ENCODE measurements at regions not wholly inside any gene's neighbourhood (a gene's known extent, or its start where the extent isn't known, plus 50 kb on each side); places are given as distances from the start of the nearest gene placed in this dataset.

GRCh38 chr10:84903320-84903719 lies 574.9 kb downstream of the CCSER2 start:
- H3K27me3 ChIP-seq (ENCODE audit: control insufficient read depth, insufficient read depth, low read length), result no peaks in the 10 kb centered on the region
- no peak overlapping the region for H3K4me3 ChIP-seq (ENCODE audit: low read length)
- no peak overlapping the region for H3K9ac ChIP-seq (ENCODE audit: low read depth, low read length)
- no peaks in the 10 kb centered on the region for H3K4me1 ChIP-seq (ENCODE audit: control insufficient read depth, insufficient read depth, low read length)
- peaks cover 4% of the 10 kb centered on the region for H3K9me3 ChIP-seq (replicated peaks; ENCODE audit: low read length)
- H3K36me3 ChIP-seq (ENCODE audit: insufficient read depth, low read length), result no peaks in the 10 kb centered on the region
- no peak overlapping the region for H3K4me2 ChIP-seq (ENCODE audit: low read length)

DNA sequence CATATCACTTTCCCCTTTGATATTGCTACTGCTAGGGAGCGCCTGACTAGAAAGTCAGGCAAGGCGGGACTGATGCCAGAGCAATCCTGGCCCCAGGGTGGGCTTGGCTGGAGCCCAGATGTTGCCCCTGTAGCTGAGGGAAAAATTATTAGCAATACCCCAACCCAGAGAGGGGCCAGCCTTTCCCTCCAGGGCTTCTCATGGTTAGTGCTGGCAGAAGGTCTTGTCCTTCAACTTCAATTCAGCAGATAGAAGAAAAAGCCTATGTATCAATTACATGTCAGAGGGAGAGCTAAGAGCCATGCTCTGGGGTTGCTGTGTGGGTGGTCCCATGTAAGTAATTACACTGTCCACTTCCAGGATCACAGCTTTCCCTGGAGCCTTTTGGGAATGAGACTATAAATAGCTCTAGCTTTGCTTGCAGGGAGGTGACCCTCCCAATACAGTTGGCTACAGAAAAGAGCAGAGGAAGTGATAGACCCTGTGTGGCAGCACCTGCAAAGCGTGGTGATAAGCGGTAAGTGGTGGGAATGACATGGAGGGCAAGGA lies 579.1 kb downstream of the CCSER2 start:
- Histone ChIP-seq H3K9me3 (replicated peaks; ENCODE audit: low read length) (peaks cover 7% of the 10 kb centered on the region), H3K4me2 (ENCODE audit: low read length) (no peak overlapping the region), H3K4me1 (ENCODE audit: control insufficient read depth, insufficient read depth, low read length) (no peaks in the 10 kb centered on the region), H3K36me3 (ENCODE audit: insufficient read depth, low read length) (no peaks in the 10 kb centered on the region), H3K4me3 (ENCODE audit: low read length) (no peak overlapping the region), H3K27me3 (ENCODE audit: control insufficient read depth, insufficient read depth, low read length) (no peaks in the 10 kb centered on the region), H3K9ac (ENCODE audit: low read depth, low read length) (no peak overlapping the region)

GRCh38 chr10:84908491-84908890 lies 580.1 kb downstream of the CCSER2 start:
- H3K36me3 ChIP-seq (ENCODE audit: insufficient read depth, low read length), result no peaks in the 10 kb centered on the region
- no peak overlapping the region for H3K4me2 ChIP-seq (ENCODE audit: low read length)
- no peak overlapping the region for H3K4me3 ChIP-seq (ENCODE audit: low read length)
- no peak overlapping the region for H3K9ac ChIP-seq (ENCODE audit: low read depth, low read length)
- peaks cover 7% of the 10 kb centered on the region for H3K9me3 ChIP-seq (replicated peaks; ENCODE audit: low read length)
- no peaks in the 10 kb centered on the region for H3K4me1 ChIP-seq (ENCODE audit: control insufficient read depth, insufficient read depth, low read length)
- no peaks in the 10 kb centered on the region for H3K27me3 ChIP-seq (ENCODE audit: control insufficient read depth, insufficient read depth, low read length)

DNA sequence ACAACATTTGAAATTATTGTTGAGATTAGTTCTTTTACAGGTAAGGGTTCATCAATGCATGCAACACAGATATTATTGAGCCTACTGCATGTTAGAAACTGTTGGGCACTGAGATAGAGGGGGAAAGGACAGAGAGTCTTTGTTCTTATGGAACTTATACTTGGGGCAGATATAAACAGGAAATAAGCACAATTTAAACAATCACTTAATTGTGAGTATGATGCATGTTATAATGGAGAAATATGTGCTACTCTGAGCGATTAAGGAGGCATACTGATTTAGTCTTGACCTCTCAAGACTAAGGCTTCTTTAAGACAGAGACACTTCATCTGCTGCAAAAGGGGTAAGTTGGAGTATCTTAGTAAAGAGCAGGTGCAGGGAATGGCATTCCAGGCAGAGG lies 593.3 kb downstream of the CCSER2 start:
- H3K27me3 ChIP-seq (ENCODE audit: control insufficient read depth, insufficient read depth, low read length), result no peaks in the 10 kb centered on the region
- H3K9ac ChIP-seq (ENCODE audit: low read depth, low read length), result no peak overlapping the region
- H3K4me1 ChIP-seq (ENCODE audit: control insufficient read depth, insufficient read depth, low read length), result no peaks in the 10 kb centered on the region
- H3K9me3 ChIP-seq (replicated peaks; ENCODE audit: low read length), result no peaks in the 10 kb centered on the region
- no peaks in the 10 kb centered on the region for H3K36me3 ChIP-seq (ENCODE audit: insufficient read depth, low read length)
- no peak overlapping the region for H3K4me2 ChIP-seq (ENCODE audit: low read length)
- H3K4me3 ChIP-seq (ENCODE audit: low read length), result no peak overlapping the region

- H3K4me2 ChIP-seq (ENCODE audit: low read length), result no peak overlapping the region
- no peaks in the 10 kb centered on the region for H3K27me3 ChIP-seq (ENCODE audit: control insufficient read depth, insufficient read depth, low read length)
- no peaks in the 10 kb centered on the region for H3K9me3 ChIP-seq (replicated peaks; ENCODE audit: low read length)
- no peaks in the 10 kb centered on the region for H3K4me1 ChIP-seq (ENCODE audit: control insufficient read depth, insufficient read depth, low read length)
- H3K4me3 ChIP-seq (ENCODE audit: low read length), result no peak overlapping the region
- no peaks in the 10 kb centered on the region for H3K36me3 ChIP-seq (ENCODE audit: insufficient read depth, low read length)
- H3K9ac ChIP-seq (ENCODE audit: low read depth, low read length), result no peak overlapping the region
Measured at GRCh38 chr10:84924131-84924530, 595.7 kb downstream of the CCSER2 start.

DNA sequence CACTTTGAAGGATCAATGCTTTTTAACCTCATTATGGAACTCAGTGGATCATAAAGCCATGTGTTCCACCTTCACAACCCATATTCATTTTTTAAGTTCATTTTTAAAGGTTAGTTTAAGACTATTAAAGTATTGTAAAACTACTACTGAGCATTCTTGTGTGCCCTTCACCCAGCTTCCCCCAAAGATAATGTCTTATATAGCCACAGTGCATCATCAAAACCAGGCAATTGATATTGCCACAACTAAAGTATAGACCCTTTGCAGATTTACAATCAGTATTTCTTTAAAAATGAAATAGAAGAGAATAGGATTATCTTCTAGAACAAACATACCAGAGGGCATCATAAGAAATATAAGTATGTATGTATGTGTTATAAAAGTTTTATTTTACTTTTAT lies 597.1 kb downstream of the CCSER2 start:
- no peaks in the 10 kb centered on the region for H3K9me3 ChIP-seq (replicated peaks; ENCODE audit: low read length)
- H3K9ac ChIP-seq (ENCODE audit: low read depth, low read length), result no peak overlapping the region
- H3K36me3 ChIP-seq (ENCODE audit: insufficient read depth, low read length), result no peaks in the 10 kb centered on the region
- H3K4me3 ChIP-seq (ENCODE audit: low read length), result no peak overlapping the region
- H3K4me2 ChIP-seq (ENCODE audit: low read length), result no peak overlapping the region
- no peaks in the 10 kb centered on the region for H3K27me3 ChIP-seq (ENCODE audit: control insufficient read depth, insufficient read depth, low read length)
- H3K4me1 ChIP-seq (ENCODE audit: control insufficient read depth, insufficient read depth, low read length), result no peaks in the 10 kb centered on the region

DNA sequence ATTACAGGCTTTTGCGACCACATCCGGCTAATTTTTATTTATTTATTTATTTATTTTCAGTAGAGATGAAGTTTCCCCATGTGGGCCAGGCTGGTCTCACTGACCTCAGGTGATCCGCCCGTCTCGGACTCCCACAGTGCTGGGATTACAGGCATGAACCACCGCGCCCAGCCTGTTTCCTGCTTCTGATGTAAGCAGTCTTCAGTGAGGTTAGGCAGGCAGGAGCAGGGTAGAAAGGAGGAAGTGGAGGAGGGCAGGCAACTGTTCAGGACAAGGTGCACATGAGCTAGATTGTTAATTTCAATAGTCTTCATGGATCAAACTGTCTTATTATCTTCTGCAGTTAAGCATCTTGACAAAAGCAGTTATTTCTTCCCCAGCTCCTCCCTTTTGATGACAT lies 605.0 kb downstream of the CCSER2 start:
- Histone ChIP-seq H3K27me3 (ENCODE audit: control insufficient read depth, insufficient read depth, low read length) (no peaks in the 10 kb centered on the region), H3K4me3 (ENCODE audit: low read length) (no peak overlapping the region), H3K9me3 (replicated peaks; ENCODE audit: low read length) (peaks cover 3% of the 10 kb centered on the region), H3K4me2 (ENCODE audit: low read length) (no peak overlapping the region), H3K36me3 (ENCODE audit: insufficient read depth, low read length) (no peaks in the 10 kb centered on the region), H3K4me1 (ENCODE audit: control insufficient read depth, insufficient read depth, low read length) (no peaks in the 10 kb centered on the region), H3K9ac (ENCODE audit: low read depth, low read length) (no peak overlapping the region)

DNA sequence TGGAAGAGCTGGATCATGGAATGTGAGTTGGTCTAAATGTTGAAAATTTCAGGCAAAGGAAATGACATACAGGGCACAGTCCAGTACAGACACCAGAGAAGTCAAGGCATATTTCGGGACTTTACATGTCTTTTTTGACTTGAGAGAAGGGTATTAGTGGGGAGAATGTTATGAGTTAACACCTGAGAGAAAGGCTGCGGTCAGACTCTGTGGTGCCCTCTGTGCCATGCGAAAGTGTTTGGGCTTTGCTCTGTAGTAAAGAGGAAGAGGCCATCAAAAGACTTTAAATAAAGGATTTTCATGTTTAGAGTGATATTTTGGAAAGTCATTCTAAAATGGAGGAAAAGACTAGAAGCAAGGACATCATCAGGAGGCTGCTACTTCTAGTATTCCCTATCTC lies 607.4 kb downstream of the CCSER2 start:
- H3K9me3 ChIP-seq (replicated peaks; ENCODE audit: low read length), result peaks cover 3% of the 10 kb centered on the region
- H3K4me2 ChIP-seq (ENCODE audit: low read length), result no peak overlapping the region
- no peak overlapping the region for H3K9ac ChIP-seq (ENCODE audit: low read depth, low read length)
- no peaks in the 10 kb centered on the region for H3K27me3 ChIP-seq (ENCODE audit: control insufficient read depth, insufficient read depth, low read length)
- H3K36me3 ChIP-seq (ENCODE audit: insufficient read depth, low read length), result no peaks in the 10 kb centered on the region
- no peak overlapping the region for H3K4me3 ChIP-seq (ENCODE audit: low read length)
- H3K4me1 ChIP-seq (ENCODE audit: control insufficient read depth, insufficient read depth, low read length), result no peaks in the 10 kb centered on the region

GRCh38 chr10:84938117-84938905 lies 609.9 kb downstream of the CCSER2 start:
- H3K4me3 ChIP-seq (ENCODE audit: low read length), result no peak overlapping the region
- no peak overlapping the region for H3K4me2 ChIP-seq (ENCODE audit: low read length)
- H3K4me1 ChIP-seq (ENCODE audit: control insufficient read depth, insufficient read depth, low read length), result no peaks in the 10 kb centered on the region
- H3K9ac ChIP-seq (ENCODE audit: low read depth, low read length), result no peak overlapping the region
- peaks cover 3% of the 10 kb centered on the region for H3K9me3 ChIP-seq (replicated peaks; ENCODE audit: low read length)
- no peaks in the 10 kb centered on the region for H3K36me3 ChIP-seq (ENCODE audit: insufficient read depth, low read length)
- H3K27me3 ChIP-seq (ENCODE audit: control insufficient read depth, insufficient read depth, low read length), result no peaks in the 10 kb centered on the region

GRCh38 chr10:84943541-84943940 lies 615.2 kb downstream of the CCSER2 start:
- no peaks in the 10 kb centered on the region for H3K4me1 ChIP-seq (ENCODE audit: control insufficient read depth, insufficient read depth, low read length)
- H3K4me2 ChIP-seq (ENCODE audit: low read length), result no peak overlapping the region
- no peaks in the 10 kb centered on the region for H3K36me3 ChIP-seq (ENCODE audit: insufficient read depth, low read length)
- peaks cover 6% of the 10 kb centered on the region for H3K9me3 ChIP-seq (replicated peaks; ENCODE audit: low read length)
- H3K9ac ChIP-seq (ENCODE audit: low read depth, low read length), result no peak overlapping the region
- H3K27me3 ChIP-seq (ENCODE audit: control insufficient read depth, insufficient read depth, low read length), result no peaks in the 10 kb centered on the region
- no peak overlapping the region for H3K4me3 ChIP-seq (ENCODE audit: low read length)

DNA sequence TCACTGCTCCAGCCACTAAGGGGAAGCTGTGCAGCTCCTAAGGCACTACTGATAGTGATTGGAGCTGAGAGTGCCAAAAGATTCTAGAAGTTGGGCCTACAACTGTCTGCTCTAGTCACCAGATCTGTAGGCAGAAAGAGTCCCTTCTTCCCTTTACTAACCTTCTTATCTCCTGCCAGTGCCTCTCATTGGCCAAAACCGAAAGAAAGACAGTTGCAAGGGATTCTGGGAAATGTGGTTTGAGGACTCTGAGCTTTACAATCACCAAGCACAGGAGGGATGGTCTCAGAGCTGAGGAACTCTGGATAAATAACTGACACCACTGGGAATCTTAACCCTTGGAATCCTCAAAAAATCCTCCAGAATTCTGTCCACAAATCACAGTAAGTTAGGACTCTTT lies 615.8 kb downstream of the CCSER2 start:
- no peak overlapping the region for H3K9ac ChIP-seq (ENCODE audit: low read depth, low read length)
- no peaks in the 10 kb centered on the region for H3K4me1 ChIP-seq (ENCODE audit: control insufficient read depth, insufficient read depth, low read length)
- no peaks in the 10 kb centered on the region for H3K36me3 ChIP-seq (ENCODE audit: insufficient read depth, low read length)
- peaks cover 6% of the 10 kb centered on the region for H3K9me3 ChIP-seq (replicated peaks; ENCODE audit: low read length)
- no peak overlapping the region for H3K4me2 ChIP-seq (ENCODE audit: low read length)
- H3K27me3 ChIP-seq (ENCODE audit: control insufficient read depth, insufficient read depth, low read length), result no peaks in the 10 kb centered on the region
- no peak overlapping the region for H3K4me3 ChIP-seq (ENCODE audit: low read length)

DNA sequence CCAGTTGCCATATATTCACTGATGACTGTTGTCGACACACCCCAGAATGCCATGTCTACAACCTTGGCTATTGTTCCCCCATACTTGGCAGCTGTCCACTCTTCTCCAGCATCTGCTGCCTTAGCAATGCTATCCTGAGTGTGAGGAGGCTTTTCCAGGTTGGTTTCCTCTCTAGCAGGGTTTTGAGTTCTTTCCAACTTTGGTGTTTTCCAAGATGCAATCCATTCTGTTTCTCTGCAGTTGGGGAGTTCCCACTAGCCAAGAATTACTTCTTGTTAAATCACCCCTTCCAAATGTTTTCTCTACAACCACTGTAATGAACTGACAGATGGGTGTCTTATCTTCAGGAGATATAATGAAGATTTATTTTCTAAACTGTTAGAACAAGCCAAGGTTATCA lies 617.4 kb downstream of the CCSER2 start:
- Histone ChIP-seq H3K9ac (ENCODE audit: low read depth, low read length) (no peak overlapping the region), H3K27me3 (ENCODE audit: control insufficient read depth, insufficient read depth, low read length) (no peaks in the 10 kb centered on the region), H3K4me1 (ENCODE audit: control insufficient read depth, insufficient read depth, low read length) (no peaks in the 10 kb centered on the region), H3K4me3 (ENCODE audit: low read length) (no peak overlapping the region), H3K4me2 (ENCODE audit: low read length) (no peak overlapping the region), H3K9me3 (replicated peaks; ENCODE audit: low read length) (peaks cover 6% of the 10 kb centered on the region), H3K36me3 (ENCODE audit: insufficient read depth, low read length) (no peaks in the 10 kb centered on the region)
